ENCODE measurements at regions not wholly inside any gene's neighbourhood (a gene's known extent, or its start where the extent isn't known, plus 50 kb on each side); places are given as distances from the start of the nearest gene placed in this dataset.

DNA sequence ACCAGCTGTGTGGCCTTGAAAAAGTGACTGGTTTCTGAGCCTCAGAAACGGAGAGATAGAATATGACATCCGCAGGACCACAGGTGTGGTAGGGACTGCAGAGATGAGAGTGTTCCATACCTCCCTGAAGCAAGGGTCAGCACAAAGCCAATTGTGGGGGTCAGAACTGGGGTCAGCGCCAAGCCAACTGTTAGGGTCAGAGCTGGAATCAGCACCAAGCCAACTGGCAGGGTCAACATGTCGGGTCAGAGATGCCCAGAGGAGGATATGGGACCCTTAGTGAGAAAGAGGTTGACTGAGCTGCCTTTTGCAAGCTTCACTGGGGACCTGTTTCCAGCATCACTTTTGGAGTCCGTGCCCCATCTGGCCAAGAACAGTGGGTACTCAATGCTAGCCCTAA lies 93.9 kb downstream of the MATN1 start:
- FAIRE-seq (no peak), DNase-seq (ENCODE audit: insufficient read length, low spot score) (no peak)
- TF ChIP-seq, protein P1, sequence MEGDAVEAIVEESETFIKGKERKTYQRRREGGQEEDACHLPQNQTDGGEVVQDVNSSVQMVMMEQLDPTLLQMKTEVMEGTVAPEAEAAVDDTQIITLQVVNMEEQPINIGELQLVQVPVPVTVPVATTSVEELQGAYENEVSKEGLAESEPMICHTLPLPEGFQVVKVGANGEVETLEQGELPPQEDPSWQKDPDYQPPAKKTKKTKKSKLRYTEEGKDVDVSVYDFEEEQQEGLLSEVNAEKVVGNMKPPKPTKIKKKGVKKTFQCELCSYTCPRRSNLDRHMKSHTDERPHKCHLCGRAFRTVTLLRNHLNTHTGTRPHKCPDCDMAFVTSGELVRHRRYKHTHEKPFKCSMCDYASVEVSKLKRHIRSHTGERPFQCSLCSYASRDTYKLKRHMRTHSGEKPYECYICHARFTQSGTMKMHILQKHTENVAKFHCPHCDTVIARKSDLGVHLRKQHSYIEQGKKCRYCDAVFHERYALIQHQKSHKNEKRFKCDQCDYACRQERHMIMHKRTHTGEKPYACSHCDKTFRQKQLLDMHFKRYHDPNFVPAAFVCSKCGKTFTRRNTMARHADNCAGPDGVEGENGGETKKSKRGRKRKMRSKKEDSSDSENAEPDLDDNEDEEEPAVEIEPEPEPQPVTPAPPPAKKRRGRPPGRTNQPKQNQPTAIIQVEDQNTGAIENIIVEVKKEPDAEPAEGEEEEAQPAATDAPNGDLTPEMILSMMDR (IDR thresholded peaks at IDR 0.05; ENCODE audit: insufficient read depth, missing control alignments), result no peak

DNA sequence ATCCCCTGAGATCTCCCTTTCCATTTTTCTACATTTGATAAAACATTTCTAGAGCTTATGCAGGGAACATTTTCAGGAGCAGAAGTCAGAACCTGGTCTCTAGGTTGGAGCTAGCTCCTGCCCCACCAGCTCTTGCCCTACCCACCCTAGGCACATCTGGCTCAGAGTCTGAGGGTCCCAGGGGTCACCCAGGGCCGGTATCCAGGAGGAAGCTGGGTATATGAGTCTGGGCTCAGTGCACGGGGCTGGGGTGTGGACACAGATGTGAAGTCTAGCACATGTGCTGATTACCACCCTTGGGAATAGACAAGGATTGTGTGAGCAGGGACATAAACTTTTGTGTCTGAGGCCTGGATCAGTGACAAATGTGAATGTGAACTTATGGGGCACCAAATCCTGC lies 95.4 kb downstream of the MATN1 start:
- FAIRE-seq (no peak), DNase-seq (ENCODE audit: insufficient read length, low spot score) (no peak)
- TF ChIP-seq, protein P1 (IDR thresholded peaks at IDR 0.05; ENCODE audit: insufficient read depth, missing control alignments), result no peak

GRCh38 chr1:30627206-30627605 lies 96.2 kb downstream of the MATN1 start:
- no peak for DNase-seq (ENCODE audit: insufficient read length, low spot score)
- no peak for FAIRE-seq
- TF ChIP-seq, protein P1 (IDR thresholded peaks at IDR 0.05; ENCODE audit: insufficient read depth, missing control alignments), result no peak

DNA sequence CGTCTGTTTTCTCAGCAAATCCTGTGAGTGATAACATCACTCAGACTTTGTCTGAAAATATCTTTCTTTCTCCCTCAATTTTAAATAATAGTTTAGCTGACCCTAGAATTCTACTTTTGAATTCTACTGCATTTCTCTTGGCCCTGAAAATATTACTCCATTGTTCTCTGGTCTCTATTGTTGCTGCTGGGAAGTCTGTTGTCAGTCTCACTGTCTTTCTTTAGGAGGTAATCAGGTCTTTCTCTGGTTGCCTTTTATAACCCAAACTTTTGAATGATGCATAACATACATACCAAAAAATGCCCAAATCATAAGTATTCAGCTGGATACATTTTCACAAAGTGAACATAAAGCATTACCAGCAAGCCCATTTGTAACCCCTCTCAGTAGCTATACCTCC lies 100.0 kb downstream of the MATN1 start:
- FAIRE-seq, result no peak
- DNase-seq (ENCODE audit: insufficient read length, low spot score), result no peak
- TF ChIP-seq, protein P1 (IDR thresholded peaks at IDR 0.05; ENCODE audit: insufficient read depth, missing control alignments), result no peak

DNA sequence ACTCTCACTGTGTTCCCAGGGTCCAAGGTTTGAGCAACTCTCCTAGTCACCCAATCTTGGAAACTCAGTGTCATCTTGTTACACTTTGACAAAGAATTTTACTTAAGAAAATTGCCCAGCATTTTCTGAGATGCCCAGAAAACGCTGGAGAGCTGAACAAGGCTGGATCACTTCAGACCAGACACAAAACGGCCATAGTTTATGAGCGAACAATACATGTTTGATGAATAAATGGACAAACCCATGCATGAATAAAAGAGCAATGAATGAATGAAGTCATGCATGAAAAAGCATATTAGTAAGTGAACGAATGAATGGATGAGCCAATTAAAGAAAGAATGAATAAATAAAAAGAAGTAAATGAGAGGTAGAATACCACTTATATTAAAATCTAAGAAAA lies 103.8 kb downstream of the MATN1 start:
- DNase-seq (ENCODE audit: insufficient read length, low spot score) (no peak), FAIRE-seq (no peak)
- TF ChIP-seq, protein P1 (IDR thresholded peaks at IDR 0.05; ENCODE audit: insufficient read depth, missing control alignments), result no peak

- no peak for DNase-seq (ENCODE audit: insufficient read length, low spot score)
- TF ChIP-seq, protein P1 (IDR thresholded peaks at IDR 0.05; ENCODE audit: insufficient read depth, missing control alignments), result no peak
- no peak for FAIRE-seq
Observed at GRCh38 chr1:30618335-30618747, 105.0 kb downstream of the MATN1 start.

GRCh38 chr1:30616759-30617158 lies 106.6 kb downstream of the MATN1 start:
- TF ChIP-seq, protein P1 (IDR thresholded peaks at IDR 0.05; ENCODE audit: insufficient read depth, missing control alignments), result no peak
- no peak for DNase-seq (ENCODE audit: insufficient read length, low spot score)
- FAIRE-seq, result no peak

Measured in D721Med (cell line).